H1 (cell line): ENCODE measurements at regions not wholly inside any gene's neighbourhood (a gene's known extent, or its start where the extent isn't known, plus 50 kb on each side); places are given as distances from the start of the nearest gene placed in this dataset.

ENCODE experiments used
- CTCF ChIA-PET: fragments of 300-600 bp; sonication (Branson Sonifier 250); formaldehyde crosslinking; loops from one replicate; lab custom pipeline; 2021; ENCODE audit not compliant: partially characterized antibody; lab: Charles Lee
- POLR2A ChIA-PET: fragments of 300-600 bp; sonication (Branson Sonifier 250); formaldehyde crosslinking; loops from one replicate; lab custom pipeline; 2021; ENCODE audit warnings: inconsistent platforms; ENCODE audit not compliant: partially characterized antibody; lab: Charles Lee
- DNase-seq, 2 experiments: peaks; one replicate each; pipeline versions ENCODE4 v3.0.0 to v3.0.0-alpha.2; 2010 to 2022; ENCODE audit warnings: low spot score in 2 of 2, low read depth in 1 of 2, mixed read lengths in 1 of 2
- FAIRE-seq: peaks from 2 replicates; lab custom pipeline; 2011; peaks lifted over from hg19 to GRCh38; lab: Jason Lieb, UNC
- H2AFZ ChIP-seq: 2 replicates; pipeline ENCODE4 v1.8.1; 2012; ENCODE audit warnings: low read length, inconsistent platforms
- H2AK5ac ChIP-seq: 2 replicates; pipeline ENCODE4 v1.6.1; 2013; ENCODE audit warnings: low read depth, low read length
- H2BK120ac ChIP-seq: replicated peaks from 2 replicates; pipeline ENCODE3; 2013; ENCODE audit warnings: low read depth, low read length, inconsistent platforms
- H2BK12ac ChIP-seq: 2 replicates; pipeline ENCODE4 v1.6.1; 2013; ENCODE audit warnings: low read depth, low read length
- H2BK15ac ChIP-seq: 2 replicates; pipeline ENCODE4 v1.6.1; 2013; ENCODE audit warnings: low read length
- H2BK20ac ChIP-seq: 2 replicates; pipeline ENCODE4 v1.6.1; 2013; ENCODE audit warnings: low read length
- H2BK5ac ChIP-seq: 2 replicates; pipeline ENCODE4 v1.6.1; 2013; ENCODE audit warnings: low read depth, low read length
- H3K14ac ChIP-seq: 2 replicates; pipeline ENCODE4 v1.6.1; 2013; ENCODE audit warnings: inconsistent platforms; ENCODE audit not compliant: insufficient read length
- H3K18ac ChIP-seq: 2 replicates; pipeline ENCODE4 v1.6.1; 2013; ENCODE audit warnings: low read length; ENCODE audit errors: extremely low read depth
- H3K23ac ChIP-seq: 2 replicates; pipeline ENCODE4 v1.6.1; 2013; ENCODE audit warnings: inconsistent platforms; ENCODE audit not compliant: insufficient read length
- H3K23me2 ChIP-seq: 2 replicates; pipeline ENCODE4 v1.6.1; 2013; ENCODE audit warnings: low read depth, low read length
- H3K27ac ChIP-seq: 2 replicates; pipeline ENCODE4 v1.6.1; 2011; ENCODE audit warnings: low read depth, low read length, inconsistent platforms
- H3K27me3 ChIP-seq, 4 experiments: replicated peaks in 1 of 4; 1 replicate in 1 of 4; 2 replicates in 3 of 4; pipeline versions ENCODE4 v1.6.1 to v1.8.1; 2011 to 2013; ENCODE audit warnings: low read length in 3 of 4, mild to moderate bottlenecking in 3 of 4, inconsistent platforms in 2 of 4, mixed read lengths in 2 of 4, moderate library complexity in 1 of 4; ENCODE audit not compliant: control insufficient read depth in 3 of 4, insufficient read depth in 3 of 4; ENCODE audit errors: extremely low read depth in 1 of 4
- H3K36me3 ChIP-seq, 4 experiments: 2 replicates each; pipeline versions ENCODE4 v1.6.1 to v1.8.1; 2011 to 2013; ENCODE audit warnings: mild to moderate bottlenecking in 4 of 4, low read length in 3 of 4, moderate library complexity in 2 of 4, control low read depth in 1 of 4, inconsistent platforms in 1 of 4; ENCODE audit not compliant: insufficient read depth in 4 of 4, control insufficient read depth in 2 of 4
- H3K4ac ChIP-seq: replicated peaks from 2 replicates; pipeline ENCODE3; 2013; ENCODE audit warnings: low read length, low read depth, mixed read lengths, inconsistent platforms; ENCODE audit not compliant: insufficient read length
- H3K4me1 ChIP-seq, 4 experiments: replicated peaks in 1 of 4; 1 replicate in 1 of 4; 2 replicates in 3 of 4; pipeline versions ENCODE4 v1.6.1 to v1.8.1; 2011 to 2013; ENCODE audit warnings: low read length in 3 of 4, inconsistent platforms in 2 of 4, mixed read lengths in 1 of 4; ENCODE audit not compliant: insufficient read depth in 4 of 4, control insufficient read depth in 3 of 4
- H3K4me2 ChIP-seq, 2 experiments: 2 replicates each; pipeline versions ENCODE4 v1.6.1 to v1.8.1; 2011 to 2013; ENCODE audit warnings: low read depth in 2 of 2, low read length in 2 of 2, control low read depth in 1 of 2, inconsistent platforms in 1 of 2, mild to moderate bottlenecking in 1 of 2; ENCODE audit not compliant: insufficient read depth in 1 of 2
- H3K4me3 ChIP-seq, 4 experiments: fragments of 200-600, 300-600 bp in 1 of 4; sonication (generic), shearing (Covaris generic), sonication (Bioruptor Twin) in 1 of 4; 2 replicates each; pipeline versions ENCODE4 v1.5.1 to v1.8.1; 2011 to 2016; ENCODE audit warnings: low read length in 4 of 4, low read depth in 3 of 4, control low read depth in 2 of 4, inconsistent platforms in 2 of 4, mild to moderate bottlenecking in 2 of 4, mixed read lengths in 1 of 4, moderate library complexity in 1 of 4; ENCODE audit not compliant: insufficient read depth in 2 of 4; ENCODE audit errors: extremely low read depth in 1 of 4
- H3K56ac ChIP-seq: replicated peaks from 2 replicates; pipeline ENCODE3; 2013; ENCODE audit warnings: low read depth, mild to moderate bottlenecking, mixed read lengths, low read length, inconsistent platforms; ENCODE audit not compliant: insufficient read length
- H3K79me1 ChIP-seq: 2 replicates; pipeline ENCODE4 v1.6.1; 2013; ENCODE audit warnings: low read depth, low read length, control low read depth
- H3K79me2 ChIP-seq, 2 experiments: 2 replicates each; pipeline versions ENCODE4 v1.6.1 to v1.8.1; 2012 to 2013; ENCODE audit warnings: low read length in 2 of 2, mild to moderate bottlenecking in 2 of 2, inconsistent platforms in 1 of 2; ENCODE audit not compliant: insufficient read depth in 2 of 2, control insufficient read depth in 1 of 2
- H3K9ac ChIP-seq, 4 experiments: replicated peaks in 1 of 4; 1 replicate in 1 of 4; 2 replicates in 3 of 4; pipeline versions ENCODE4 v1.6.1 to v1.8.1; 2011 to 2013; ENCODE audit warnings: low read depth in 3 of 4, low read length in 3 of 4, control low read depth in 2 of 4, mild to moderate bottlenecking in 2 of 4, moderate library complexity in 2 of 4, inconsistent platforms in 1 of 4; ENCODE audit errors: extremely low read depth in 1 of 4
- H3K9me3 ChIP-seq, 2 experiments: 2 replicates each; pipeline versions ENCODE4 v1.6.1 to v1.8.1; 2012 to 2013; ENCODE audit warnings: mild to moderate bottlenecking in 2 of 2, moderate library complexity in 2 of 2, control low read depth in 1 of 2, inconsistent platforms in 1 of 2, low read depth in 1 of 2, low read length in 1 of 2, mixed read lengths in 1 of 2; ENCODE audit not compliant: insufficient read depth in 2 of 2
- H4K20me1 ChIP-seq, 2 experiments: replicated peaks in 1 of 2; 2 replicates each; pipeline versions ENCODE3 to v1.8.1; 2011 to 2013; ENCODE audit warnings: inconsistent platforms in 2 of 2, low read length in 2 of 2, mild to moderate bottlenecking in 1 of 2; ENCODE audit not compliant: insufficient read depth in 2 of 2, control insufficient read depth in 1 of 2
- H4K5ac ChIP-seq: 2 replicates; pipeline ENCODE4 v1.6.1; 2013; ENCODE audit warnings: low read length, low read depth, mixed read lengths, inconsistent platforms; ENCODE audit not compliant: insufficient read length
- H4K8ac ChIP-seq: 2 replicates; pipeline ENCODE4 v1.8.0; 2013; ENCODE audit warnings: mild to moderate bottlenecking, moderate library complexity, low read length, inconsistent platforms; ENCODE audit not compliant: insufficient read depth; ENCODE audit errors: extremely low read depth
- H4K91ac ChIP-seq: replicated peaks from 2 replicates; pipeline ENCODE3; 2013; ENCODE audit warnings: low read length, mixed read lengths, inconsistent platforms; ENCODE audit not compliant: insufficient read length
- CEBPB ChIP-seq: IDR thresholded peaks from 2 replicates; pipeline ENCODE4 v1.6.1; 2012; ENCODE audit warnings: low read depth, low read length
- CREB1 ChIP-seq: IDR thresholded peaks from 2 replicates; pipeline ENCODE4 v1.6.1; 2012; ENCODE audit warnings: inconsistent platforms
- CTBP2 ChIP-seq: IDR thresholded peaks from 2 replicates; pipeline ENCODE4 v1.7.0; 2011; ENCODE audit warnings: borderline replicate concordance, mild to moderate bottlenecking, moderate library complexity, mixed read lengths, low read length; ENCODE audit not compliant: insufficient read depth, insufficient read length
- EGR1 ChIP-seq: IDR thresholded peaks from 2 replicates; pipeline ENCODE4 v1.6.1; 2011; ENCODE audit warnings: low read depth, low read length, borderline replicate concordance
- KDM4A ChIP-seq: IDR thresholded peaks from one replicate; pipeline ENCODE4 v1.7.1; 2012; ENCODE audit warnings: low read depth, mild to moderate bottlenecking, moderate library complexity, low read length, inconsistent platforms; ENCODE audit not compliant: severe bottlenecking
- POU5F1 ChIP-seq: IDR thresholded peaks from 2 replicates; pipeline ENCODE4 v1.6.1; 2011; ENCODE audit warnings: low read depth, mild to moderate bottlenecking, low read length, moderate library complexity
- RFX5 ChIP-seq: IDR thresholded peaks from 2 replicates; pipeline ENCODE4 v1.6.1; 2011; ENCODE audit warnings: low read depth, low read length, improper control_type of control experiment, borderline replicate concordance
- ZNF274 ChIP-seq: IDR thresholded peaks from 2 replicates; pipeline ENCODE4 v1.7.0; 2012; ENCODE audit warnings: low read length, borderline replicate concordance; ENCODE audit errors: extremely low read depth
- WGBS, 2 experiments: shearing (Covaris generic) in 1 of 2; methylation state at CpG; one replicate each; pipeline versions ENCODE4 v1.1.6 to v1.1.7; 2013 to 2015; ENCODE audit warnings: low lambda C conversion rate in 2 of 2, mixed read lengths in 2 of 2, inconsistent platforms in 1 of 2, low coverage in 1 of 2, missing lambda C conversion rate in 1 of 2; ENCODE audit not compliant: insufficient replicate concordance in 2 of 2, insufficient coverage in 1 of 2, insufficient read length in 1 of 2; ENCODE audit errors: extremely low coverage in 1 of 2, missing lambda C conversion rate in 1 of 2; 5-methylcytosine and 5-hydroxymethylcytosine counted together
- TF ChIP-seq, protein P1 (sequence below): IDR thresholded peaks from 2 replicates; pipeline ENCODE4 v1.6.1; 2012; ENCODE audit warnings: inconsistent platforms

DNA sequence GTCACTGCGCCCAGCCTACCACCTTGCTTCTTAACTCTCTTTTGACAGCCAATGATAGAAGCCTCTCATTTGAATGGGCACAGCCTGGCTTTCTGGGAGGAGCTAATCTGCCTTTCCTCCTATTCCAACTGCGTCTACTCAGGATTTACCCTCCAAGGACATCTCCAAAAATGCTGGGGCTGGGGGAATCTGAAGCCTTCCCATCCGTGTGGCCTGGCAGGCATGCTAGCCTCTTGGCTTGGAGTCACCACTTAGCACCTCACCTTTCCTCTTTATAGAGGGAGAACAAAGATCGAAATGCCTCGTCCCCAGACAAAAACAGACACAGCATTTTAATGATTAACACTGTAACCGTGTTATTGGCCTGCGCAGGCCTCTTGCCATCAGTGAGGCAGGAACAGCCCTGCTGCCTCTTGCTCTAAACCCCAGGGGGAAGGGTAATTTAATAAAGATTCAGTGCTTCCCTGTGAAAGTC lies 108.2 kb upstream of the KLF4 start:
- H4K8ac ChIP-seq, result no peak overlapping the region
- DNase-seq (no peak), FAIRE-seq (no peak)
- H3K18ac ChIP-seq, result no peak overlapping the region
- no peak overlapping the region for H2BK120ac ChIP-seq
- H3K4me2 ChIP-seq, result no peak overlapping the region
- no peaks in the 10 kb centered on the region for H3K23me2 ChIP-seq
- H2BK20ac ChIP-seq, result no peak overlapping the region
- no peak overlapping the region for H4K5ac ChIP-seq
- CTCF ChIA-PET, result interaction anchor here (2.2 kb wide), 1 partner anchor 132 kb away, joined by 7 read pairs; no protein-coding TSS in a partner anchor
- no peak overlapping the region for H4K91ac ChIP-seq
- no peak overlapping the region for H2AK5ac ChIP-seq
- no peak overlapping the region for H2BK12ac ChIP-seq
- 0 out of 2 replicates have a peak overlapping the region, but pooled peaks have one; percentile 88 for H2BK15ac ChIP-seq
- H3K4ac ChIP-seq, result no peak overlapping the region
- no peaks in the 10 kb centered on the region for H3K79me1 ChIP-seq
- no peak overlapping the region for H2BK5ac ChIP-seq
- H3K9me3 ChIP-seq, result no peaks in the 10 kb centered on the region
- H3K56ac ChIP-seq, result no peak overlapping the region
- no peak overlapping the region for H3K9ac ChIP-seq
- peak overlapping the region; percentile 84 for H2AFZ ChIP-seq
- H3K14ac ChIP-seq, result no peak overlapping the region
- no peak overlapping the region for H3K23ac ChIP-seq
- H3K4me1 ChIP-seq, result no peaks in the 10 kb centered on the region
- POLR2A ChIA-PET, result no interaction called here
- no peaks in the 10 kb centered on the region for H4K20me1 ChIP-seq
- no peaks in the 10 kb centered on the region for H3K27me3 ChIP-seq
- H3K27ac ChIP-seq, result no peak overlapping the region
- no peak for TF ChIP-seq CTBP2
- TF ChIP-seq CREB1, result no peak
- no peak for TF ChIP-seq POU5F1
- TF ChIP-seq KDM4A, result no peak
- TF ChIP-seq EGR1, result no peak
- TF ChIP-seq RFX5, result no peak
- no peak for TF ChIP-seq ZNF274
- no peak for TF ChIP-seq CEBPB
- TF ChIP-seq, protein P1, sequence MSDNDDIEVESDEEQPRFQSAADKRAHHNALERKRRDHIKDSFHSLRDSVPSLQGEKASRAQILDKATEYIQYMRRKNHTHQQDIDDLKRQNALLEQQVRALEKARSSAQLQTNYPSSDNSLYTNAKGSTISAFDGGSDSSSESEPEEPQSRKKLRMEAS, result no peak
- H3K79me2 ChIP-seq, result no peaks in the 10 kb centered on the region
- no peak overlapping the region for H3K4me3 ChIP-seq
- H3K36me3 ChIP-seq, result no peaks in the 10 kb centered on the region
- 95% methylated on average over 7 of the region's 7 CpGs; no CpG with 5 or more reads in 1 of the 2 experiments for WGBS, 2 experiments
